ENCODE measurements at regions not wholly inside any gene's neighbourhood (a gene's known extent, or its start where the extent isn't known, plus 50 kb on each side); places are given as distances from the start of the nearest gene placed in this dataset.

DNA sequence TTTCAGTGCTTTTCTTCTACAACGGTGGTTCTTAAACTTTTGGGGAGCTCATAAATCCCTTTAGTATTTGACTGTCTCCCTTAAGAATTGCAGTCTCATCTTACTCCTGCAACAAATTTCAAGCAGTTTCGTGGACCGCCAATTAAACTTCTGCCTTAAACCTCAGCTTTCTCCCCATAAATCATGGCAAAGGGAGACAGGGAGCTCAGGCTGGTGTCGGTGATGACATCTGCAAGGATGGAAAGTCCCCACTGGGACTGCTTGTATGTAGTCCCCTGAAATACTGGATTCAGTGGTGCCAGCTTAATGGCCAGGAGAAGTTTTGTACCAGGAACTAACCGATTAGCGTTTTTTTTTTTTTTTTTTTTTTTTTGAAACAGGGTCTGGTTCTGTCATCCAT is 148.7 kb upstream of the ITGA6 start:
- TF ChIP-seq, protein P1, sequence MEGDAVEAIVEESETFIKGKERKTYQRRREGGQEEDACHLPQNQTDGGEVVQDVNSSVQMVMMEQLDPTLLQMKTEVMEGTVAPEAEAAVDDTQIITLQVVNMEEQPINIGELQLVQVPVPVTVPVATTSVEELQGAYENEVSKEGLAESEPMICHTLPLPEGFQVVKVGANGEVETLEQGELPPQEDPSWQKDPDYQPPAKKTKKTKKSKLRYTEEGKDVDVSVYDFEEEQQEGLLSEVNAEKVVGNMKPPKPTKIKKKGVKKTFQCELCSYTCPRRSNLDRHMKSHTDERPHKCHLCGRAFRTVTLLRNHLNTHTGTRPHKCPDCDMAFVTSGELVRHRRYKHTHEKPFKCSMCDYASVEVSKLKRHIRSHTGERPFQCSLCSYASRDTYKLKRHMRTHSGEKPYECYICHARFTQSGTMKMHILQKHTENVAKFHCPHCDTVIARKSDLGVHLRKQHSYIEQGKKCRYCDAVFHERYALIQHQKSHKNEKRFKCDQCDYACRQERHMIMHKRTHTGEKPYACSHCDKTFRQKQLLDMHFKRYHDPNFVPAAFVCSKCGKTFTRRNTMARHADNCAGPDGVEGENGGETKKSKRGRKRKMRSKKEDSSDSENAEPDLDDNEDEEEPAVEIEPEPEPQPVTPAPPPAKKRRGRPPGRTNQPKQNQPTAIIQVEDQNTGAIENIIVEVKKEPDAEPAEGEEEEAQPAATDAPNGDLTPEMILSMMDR (IDR thresholded peaks at IDR 0.05; ENCODE audit: low read depth, low read length, poor library complexity, severe bottlenecking) = no peak
- no peak for TF ChIP-seq EZH2phosphoT487 (IDR thresholded peaks at IDR 0.05; ENCODE audit: borderline replicate concordance, low read length)
